H1 (cell line): ENCODE measurements at regions not wholly inside any gene's neighbourhood (a gene's known extent, or its start where the extent isn't known, plus 50 kb on each side); places are given as distances from the start of the nearest gene placed in this dataset.

Experiments used
- CTCF ChIA-PET: fragments of 300-600 bp; sonication (Branson Sonifier 250); formaldehyde crosslinking; loops from one replicate; lab custom pipeline; 2021; ENCODE audit not compliant: partially characterized antibody; lab: Charles Lee
- POLR2A ChIA-PET: fragments of 300-600 bp; sonication (Branson Sonifier 250); formaldehyde crosslinking; loops from one replicate; lab custom pipeline; 2021; ENCODE audit warnings: inconsistent platforms; ENCODE audit not compliant: partially characterized antibody; lab: Charles Lee
- DNase-seq, 2 experiments: peaks; one replicate each; pipeline versions ENCODE4 v3.0.0 to v3.0.0-alpha.2; 2010 to 2022; ENCODE audit warnings: low spot score in 2 of 2, low read depth in 1 of 2, mixed read lengths in 1 of 2
- FAIRE-seq: peaks from 2 replicates; lab custom pipeline; 2011; peaks lifted over from hg19 to GRCh38; lab: Jason Lieb, UNC
- H2AFZ ChIP-seq: 2 replicates; pipeline ENCODE4 v1.8.1; 2012; ENCODE audit warnings: low read length, inconsistent platforms
- H2AK5ac ChIP-seq: 2 replicates; pipeline ENCODE4 v1.6.1; 2013; ENCODE audit warnings: low read depth, low read length
- H2BK120ac ChIP-seq: replicated peaks from 2 replicates; pipeline ENCODE3; 2013; ENCODE audit warnings: low read depth, low read length, inconsistent platforms
- H2BK12ac ChIP-seq: 2 replicates; pipeline ENCODE4 v1.6.1; 2013; ENCODE audit warnings: low read depth, low read length
- H2BK15ac ChIP-seq: 2 replicates; pipeline ENCODE4 v1.6.1; 2013; ENCODE audit warnings: low read length
- H2BK20ac ChIP-seq: 2 replicates; pipeline ENCODE4 v1.6.1; 2013; ENCODE audit warnings: low read length
- H2BK5ac ChIP-seq: 2 replicates; pipeline ENCODE4 v1.6.1; 2013; ENCODE audit warnings: low read depth, low read length
- H3K14ac ChIP-seq: 2 replicates; pipeline ENCODE4 v1.6.1; 2013; ENCODE audit warnings: inconsistent platforms; ENCODE audit not compliant: insufficient read length
- H3K18ac ChIP-seq: 2 replicates; pipeline ENCODE4 v1.6.1; 2013; ENCODE audit warnings: low read length; ENCODE audit errors: extremely low read depth
- H3K23ac ChIP-seq: 2 replicates; pipeline ENCODE4 v1.6.1; 2013; ENCODE audit warnings: inconsistent platforms; ENCODE audit not compliant: insufficient read length
- H3K23me2 ChIP-seq: 2 replicates; pipeline ENCODE4 v1.6.1; 2013; ENCODE audit warnings: low read depth, low read length
- H3K27ac ChIP-seq: 2 replicates; pipeline ENCODE4 v1.6.1; 2011; ENCODE audit warnings: low read depth, low read length, inconsistent platforms
- H3K27me3 ChIP-seq, 4 experiments: replicated peaks in 1 of 4; 1 replicate in 1 of 4; 2 replicates in 3 of 4; pipeline versions ENCODE4 v1.6.1 to v1.8.1; 2011 to 2013; ENCODE audit warnings: low read length in 3 of 4, mild to moderate bottlenecking in 3 of 4, inconsistent platforms in 2 of 4, mixed read lengths in 2 of 4, moderate library complexity in 1 of 4; ENCODE audit not compliant: control insufficient read depth in 3 of 4, insufficient read depth in 3 of 4; ENCODE audit errors: extremely low read depth in 1 of 4
- H3K36me3 ChIP-seq, 4 experiments: 2 replicates each; pipeline versions ENCODE4 v1.6.1 to v1.8.1; 2011 to 2013; ENCODE audit warnings: mild to moderate bottlenecking in 4 of 4, low read length in 3 of 4, moderate library complexity in 2 of 4, control low read depth in 1 of 4, inconsistent platforms in 1 of 4; ENCODE audit not compliant: insufficient read depth in 4 of 4, control insufficient read depth in 2 of 4
- H3K4ac ChIP-seq: replicated peaks from 2 replicates; pipeline ENCODE3; 2013; ENCODE audit warnings: low read length, low read depth, mixed read lengths, inconsistent platforms; ENCODE audit not compliant: insufficient read length
- H3K4me1 ChIP-seq, 4 experiments: replicated peaks in 1 of 4; 1 replicate in 1 of 4; 2 replicates in 3 of 4; pipeline versions ENCODE4 v1.6.1 to v1.8.1; 2011 to 2013; ENCODE audit warnings: low read length in 3 of 4, inconsistent platforms in 2 of 4, mixed read lengths in 1 of 4; ENCODE audit not compliant: insufficient read depth in 4 of 4, control insufficient read depth in 3 of 4
- H3K4me2 ChIP-seq, 2 experiments: 2 replicates each; pipeline versions ENCODE4 v1.6.1 to v1.8.1; 2011 to 2013; ENCODE audit warnings: low read depth in 2 of 2, low read length in 2 of 2, control low read depth in 1 of 2, inconsistent platforms in 1 of 2, mild to moderate bottlenecking in 1 of 2; ENCODE audit not compliant: insufficient read depth in 1 of 2
- H3K4me3 ChIP-seq, 4 experiments: fragments of 200-600, 300-600 bp in 1 of 4; sonication (generic), shearing (Covaris generic), sonication (Bioruptor Twin) in 1 of 4; 2 replicates each; pipeline versions ENCODE4 v1.5.1 to v1.8.1; 2011 to 2016; ENCODE audit warnings: low read length in 4 of 4, low read depth in 3 of 4, control low read depth in 2 of 4, inconsistent platforms in 2 of 4, mild to moderate bottlenecking in 2 of 4, mixed read lengths in 1 of 4, moderate library complexity in 1 of 4; ENCODE audit not compliant: insufficient read depth in 2 of 4; ENCODE audit errors: extremely low read depth in 1 of 4
- H3K56ac ChIP-seq: replicated peaks from 2 replicates; pipeline ENCODE3; 2013; ENCODE audit warnings: low read depth, mild to moderate bottlenecking, mixed read lengths, low read length, inconsistent platforms; ENCODE audit not compliant: insufficient read length
- H3K79me1 ChIP-seq: 2 replicates; pipeline ENCODE4 v1.6.1; 2013; ENCODE audit warnings: low read depth, low read length, control low read depth
- H3K79me2 ChIP-seq, 2 experiments: 2 replicates each; pipeline versions ENCODE4 v1.6.1 to v1.8.1; 2012 to 2013; ENCODE audit warnings: low read length in 2 of 2, mild to moderate bottlenecking in 2 of 2, inconsistent platforms in 1 of 2; ENCODE audit not compliant: insufficient read depth in 2 of 2, control insufficient read depth in 1 of 2
- H3K9ac ChIP-seq, 4 experiments: replicated peaks in 1 of 4; 1 replicate in 1 of 4; 2 replicates in 3 of 4; pipeline versions ENCODE4 v1.6.1 to v1.8.1; 2011 to 2013; ENCODE audit warnings: low read depth in 3 of 4, low read length in 3 of 4, control low read depth in 2 of 4, mild to moderate bottlenecking in 2 of 4, moderate library complexity in 2 of 4, inconsistent platforms in 1 of 4; ENCODE audit errors: extremely low read depth in 1 of 4
- H3K9me3 ChIP-seq, 2 experiments: 2 replicates each; pipeline versions ENCODE4 v1.6.1 to v1.8.1; 2012 to 2013; ENCODE audit warnings: mild to moderate bottlenecking in 2 of 2, moderate library complexity in 2 of 2, control low read depth in 1 of 2, inconsistent platforms in 1 of 2, low read depth in 1 of 2, low read length in 1 of 2, mixed read lengths in 1 of 2; ENCODE audit not compliant: insufficient read depth in 2 of 2
- H4K20me1 ChIP-seq, 2 experiments: replicated peaks in 1 of 2; 2 replicates each; pipeline versions ENCODE3 to v1.8.1; 2011 to 2013; ENCODE audit warnings: inconsistent platforms in 2 of 2, low read length in 2 of 2, mild to moderate bottlenecking in 1 of 2; ENCODE audit not compliant: insufficient read depth in 2 of 2, control insufficient read depth in 1 of 2
- H4K5ac ChIP-seq: 2 replicates; pipeline ENCODE4 v1.6.1; 2013; ENCODE audit warnings: low read length, low read depth, mixed read lengths, inconsistent platforms; ENCODE audit not compliant: insufficient read length
- H4K8ac ChIP-seq: 2 replicates; pipeline ENCODE4 v1.8.0; 2013; ENCODE audit warnings: mild to moderate bottlenecking, moderate library complexity, low read length, inconsistent platforms; ENCODE audit not compliant: insufficient read depth; ENCODE audit errors: extremely low read depth
- H4K91ac ChIP-seq: replicated peaks from 2 replicates; pipeline ENCODE3; 2013; ENCODE audit warnings: low read length, mixed read lengths, inconsistent platforms; ENCODE audit not compliant: insufficient read length
- GABPA ChIP-seq: IDR thresholded peaks from 2 replicates; pipeline ENCODE4 v1.6.1; 2011; ENCODE audit warnings: mild to moderate bottlenecking, low read length, moderate library complexity, borderline replicate concordance; ENCODE audit not compliant: insufficient read depth
- NANOG ChIP-seq: IDR thresholded peaks from 2 replicates; pipeline ENCODE4 v1.6.1; 2011; ENCODE audit warnings: low read length, low read depth, mild to moderate bottlenecking, inconsistent platforms; ENCODE audit not compliant: insufficient read depth, poor library complexity, severe bottlenecking
- TAF7 ChIP-seq: optimal IDR thresholded peaks from 2 replicates; pipeline ENCODE3; 2011; ENCODE audit warnings: low read depth, mild to moderate bottlenecking, inconsistent platforms, low read length, moderate library complexity, borderline replicate concordance
- TBP ChIP-seq: IDR thresholded peaks from 2 replicates; pipeline ENCODE4 v1.6.1; 2011; ENCODE audit warnings: low read depth, low read length, improper control_type of control experiment
- WGBS, 2 experiments: shearing (Covaris generic) in 1 of 2; methylation state at CpG; one replicate each; pipeline versions ENCODE4 v1.1.6 to v1.1.7; 2013 to 2015; ENCODE audit warnings: low lambda C conversion rate in 2 of 2, mixed read lengths in 2 of 2, inconsistent platforms in 1 of 2, low coverage in 1 of 2, missing lambda C conversion rate in 1 of 2; ENCODE audit not compliant: insufficient replicate concordance in 2 of 2, insufficient coverage in 1 of 2, insufficient read length in 1 of 2; ENCODE audit errors: extremely low coverage in 1 of 2, missing lambda C conversion rate in 1 of 2; 5-methylcytosine and 5-hydroxymethylcytosine counted together
- TF ChIP-seq, protein P1 (sequence below), 3 experiments: IDR thresholded peaks; 1 replicate in 2 of 3; 2 replicates in 1 of 3; pipeline versions ENCODE4 v1.5.1 to v1.6.1; 2011; ENCODE audit warnings: low read length in 3 of 3, mild to moderate bottlenecking in 3 of 3, inconsistent platforms in 2 of 3, low read depth in 1 of 3, moderate library complexity in 1 of 3; ENCODE audit not compliant: insufficient read depth in 1 of 3; ENCODE audit errors: control extremely low read depth in 1 of 3

DNA sequence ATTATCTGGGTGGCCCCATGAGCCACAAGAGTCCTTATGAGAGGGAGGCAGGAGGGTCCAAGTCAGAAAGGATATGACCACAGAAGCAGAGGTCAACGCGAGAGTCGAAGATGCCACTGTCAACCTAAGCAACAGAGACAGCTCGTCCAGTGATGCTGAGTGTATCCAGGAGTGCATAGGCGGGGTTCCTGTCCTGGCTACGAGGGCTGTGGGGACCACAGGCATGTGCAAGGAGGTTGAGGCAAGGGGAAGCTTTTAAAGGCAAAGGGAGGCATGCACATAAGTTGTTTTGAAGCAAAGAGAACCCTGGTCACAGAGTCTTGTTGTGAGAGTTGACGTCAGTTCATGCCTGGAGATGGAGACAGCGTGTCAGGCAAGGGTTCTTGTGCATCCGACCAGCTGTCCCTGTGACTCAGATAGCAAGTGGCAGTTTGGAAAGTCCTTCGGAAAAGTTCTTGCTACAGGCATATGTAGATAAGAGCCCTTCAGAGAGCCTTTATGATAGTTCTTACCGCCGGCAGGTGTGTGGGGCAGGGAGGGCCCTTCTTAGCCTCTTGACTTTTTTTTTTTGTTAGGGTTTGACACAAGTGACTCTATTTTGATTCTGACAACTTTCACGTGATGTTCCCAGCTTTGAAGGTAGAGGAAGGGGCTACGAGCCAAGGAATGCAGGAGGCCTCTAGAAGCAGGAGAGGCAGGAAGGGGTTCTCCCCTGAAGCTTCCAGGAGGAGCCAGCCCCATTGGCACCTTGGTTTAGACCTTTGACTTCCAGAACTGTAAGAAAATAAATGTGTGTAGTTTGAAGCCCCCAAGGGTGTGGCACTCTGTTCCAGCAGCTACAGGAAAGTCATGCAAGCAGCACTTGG lies 66.0 kb upstream of the FCN1 start:
- CTCF ChIA-PET, result interaction anchor here (0.7 to 5.4 kb wide), 31 partner anchors 8 to 1055 kb away, joined by 3 to 79 read pairs (median 4); no protein-coding TSS in a partner anchor
- peaks cover 0 to 8% (median 6%) of the 10 kb centered on the region in 4 experiments; a peak in 6 of 7 replicates for H3K4me1 ChIP-seq
- H3K4ac ChIP-seq, result no peak overlapping the region
- H2BK15ac ChIP-seq, result 0 out of 2 replicates have a peak overlapping the region, but pooled peaks have one; percentile 88
- no peak overlapping the region for H2BK120ac ChIP-seq
- TF ChIP-seq TBP (no peak), NANOG (no peak), TAF7 (no peak), GABPA (no peak)
- TF ChIP-seq, protein P1, sequence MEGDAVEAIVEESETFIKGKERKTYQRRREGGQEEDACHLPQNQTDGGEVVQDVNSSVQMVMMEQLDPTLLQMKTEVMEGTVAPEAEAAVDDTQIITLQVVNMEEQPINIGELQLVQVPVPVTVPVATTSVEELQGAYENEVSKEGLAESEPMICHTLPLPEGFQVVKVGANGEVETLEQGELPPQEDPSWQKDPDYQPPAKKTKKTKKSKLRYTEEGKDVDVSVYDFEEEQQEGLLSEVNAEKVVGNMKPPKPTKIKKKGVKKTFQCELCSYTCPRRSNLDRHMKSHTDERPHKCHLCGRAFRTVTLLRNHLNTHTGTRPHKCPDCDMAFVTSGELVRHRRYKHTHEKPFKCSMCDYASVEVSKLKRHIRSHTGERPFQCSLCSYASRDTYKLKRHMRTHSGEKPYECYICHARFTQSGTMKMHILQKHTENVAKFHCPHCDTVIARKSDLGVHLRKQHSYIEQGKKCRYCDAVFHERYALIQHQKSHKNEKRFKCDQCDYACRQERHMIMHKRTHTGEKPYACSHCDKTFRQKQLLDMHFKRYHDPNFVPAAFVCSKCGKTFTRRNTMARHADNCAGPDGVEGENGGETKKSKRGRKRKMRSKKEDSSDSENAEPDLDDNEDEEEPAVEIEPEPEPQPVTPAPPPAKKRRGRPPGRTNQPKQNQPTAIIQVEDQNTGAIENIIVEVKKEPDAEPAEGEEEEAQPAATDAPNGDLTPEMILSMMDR (IDR thresholded peaks at IDR 0.05; ENCODE audit: control extremely low read depth in 1 of 3, insufficient read depth in 1 of 3, low read depth in 1 of 3, low read length in 3 of 3), result no peak
- no peaks in the 10 kb centered on the region for H3K36me3 ChIP-seq
- no peaks in the 10 kb centered on the region for H4K20me1 ChIP-seq
- no peaks in the 10 kb centered on the region for H3K27me3 ChIP-seq
- H3K18ac ChIP-seq, result no peak overlapping the region
- no peak overlapping the region; the same call in 1 of the 2 replicates for H4K8ac ChIP-seq
- no peak overlapping the region for H3K23ac ChIP-seq
- H4K91ac ChIP-seq, result no peak overlapping the region
- H2AFZ ChIP-seq, result no peak overlapping the region
- no peak overlapping the region for H2BK20ac ChIP-seq
- H3K79me1 ChIP-seq, result no peaks in the 10 kb centered on the region
- H2BK12ac ChIP-seq, result no peak overlapping the region; the same call in 1 of the 2 replicates
- H3K9me3 ChIP-seq, result peaks cover 3 to 4% of the 10 kb centered on the region in 2 experiments; a peak in 2 of 4 replicates
- H2AK5ac ChIP-seq, result no peak overlapping the region
- 87% methylated on average over 14 of the region's 14 CpGs; no CpG with 5 or more reads in 1 of the 2 experiments for WGBS, 2 experiments
- H3K23me2 ChIP-seq, result no peaks in the 10 kb centered on the region; the same call in 1 of the 2 replicates
- FAIRE-seq (no peak), DNase-seq (no peak)
- H3K4me2 ChIP-seq, result no peak overlapping the region
- no peak overlapping the region for H3K9ac ChIP-seq
- no peak overlapping the region for H3K14ac ChIP-seq
- H2BK5ac ChIP-seq, result no peak overlapping the region
- no peak overlapping the region for H3K27ac ChIP-seq
- POLR2A ChIA-PET, result interaction anchor here (1.3 kb wide), 1 partner anchor 194 kb away, joined by 3 read pairs; no protein-coding TSS in a partner anchor
- no peak overlapping the region for H4K5ac ChIP-seq
- no peak overlapping the region for H3K56ac ChIP-seq
- H3K79me2 ChIP-seq, result no peaks in the 10 kb centered on the region
- H3K4me3 ChIP-seq, result no peak overlapping the region
